ENCODE measurements at regions not wholly inside any gene's neighbourhood (a gene's known extent, or its start where the extent isn't known, plus 50 kb on each side); places are given as distances from the start of the nearest gene placed in this dataset.

DNA sequence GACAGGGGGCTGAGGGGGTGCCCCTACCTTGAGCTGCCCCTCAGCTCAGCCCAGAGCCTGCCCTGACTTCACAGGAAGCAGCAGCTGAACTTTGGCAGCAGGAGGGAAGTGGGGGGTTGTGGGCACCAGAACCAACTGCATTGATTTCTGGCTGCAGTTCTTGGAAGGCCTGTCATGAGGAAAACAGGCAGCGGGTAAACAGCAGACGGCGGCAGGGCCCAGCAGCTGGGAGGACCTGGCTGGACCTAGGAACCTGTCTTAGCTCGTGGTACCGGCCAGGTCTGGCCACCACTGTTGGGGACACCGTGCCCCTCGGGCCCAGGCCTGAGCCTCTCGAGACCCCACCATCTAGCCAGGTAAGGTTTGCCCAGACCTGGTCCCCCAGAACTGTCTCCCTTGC lies 154.2 kb upstream of the MYL2 start:
- CTCF ChIA-PET: no interaction called here
- no peak for TF ChIP-seq CTCF (IDR thresholded peaks at IDR 0.05; ENCODE audit: insufficient read depth, low read depth, low read length)
- Histone ChIP-seq H3K4me3 (ENCODE audit: low read depth, low read length) (no peak overlapping the region), H3K27me3 (ENCODE audit: control insufficient read depth, insufficient read depth, low read length) (no peaks in the 10 kb centered on the region), H3K36me3 (ENCODE audit: control insufficient read depth, insufficient read depth, low read length) (no peaks in the 10 kb centered on the region)
- POLR2A ChIA-PET: no interaction called here
- DNase-seq (ENCODE audit: low read depth): no peak

DNA sequence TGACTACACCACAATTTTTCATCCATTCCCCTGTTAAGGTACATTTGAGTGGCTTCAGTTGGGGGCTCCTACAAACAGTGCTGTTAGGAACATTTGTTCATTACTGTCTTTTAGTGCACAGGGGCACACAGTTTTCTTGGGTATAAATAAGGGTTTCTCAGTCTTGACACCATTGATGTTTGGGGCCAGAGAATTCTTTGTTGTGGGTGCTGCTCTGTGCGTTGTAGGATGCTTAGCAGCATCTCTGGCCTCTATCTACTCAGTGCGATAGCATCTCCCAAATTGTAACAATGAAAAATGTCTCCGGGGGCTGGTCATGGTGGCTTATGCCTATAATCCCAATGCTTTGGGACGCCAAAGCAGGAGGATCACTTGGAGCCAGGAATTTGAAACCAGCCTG lies 153.0 kb upstream of the MYL2 start:
- ChIA-PET POLR2A (no interaction called here), CTCF (no interaction called here)
- DNase-seq (ENCODE audit: low read depth): no peak
- no peak overlapping the region for H3K4me3 ChIP-seq (ENCODE audit: low read depth, low read length)
- H3K27me3 ChIP-seq (ENCODE audit: control insufficient read depth, insufficient read depth, low read length): no peaks in the 10 kb centered on the region
- H3K36me3 ChIP-seq (ENCODE audit: control insufficient read depth, insufficient read depth, low read length): no peaks in the 10 kb centered on the region
- no peak for TF ChIP-seq CTCF (IDR thresholded peaks at IDR 0.05; ENCODE audit: insufficient read depth, low read depth, low read length)

- H3K4me3 ChIP-seq (ENCODE audit: low read depth, low read length): no peak overlapping the region
- ChIA-PET POLR2A (no interaction called here), CTCF (no interaction called here)
- no peak for TF ChIP-seq CTCF (IDR thresholded peaks at IDR 0.05; ENCODE audit: insufficient read depth, low read depth, low read length)
- H3K27me3 ChIP-seq (ENCODE audit: control insufficient read depth, insufficient read depth, low read length): no peaks in the 10 kb centered on the region
- no peaks in the 10 kb centered on the region for H3K36me3 ChIP-seq (ENCODE audit: control insufficient read depth, insufficient read depth, low read length)
- DNase-seq (ENCODE audit: low read depth): no peak
These were observed 151.9 kb upstream of the MYL2 start for GRCh38 chr12:111072299-111072698.

DNA sequence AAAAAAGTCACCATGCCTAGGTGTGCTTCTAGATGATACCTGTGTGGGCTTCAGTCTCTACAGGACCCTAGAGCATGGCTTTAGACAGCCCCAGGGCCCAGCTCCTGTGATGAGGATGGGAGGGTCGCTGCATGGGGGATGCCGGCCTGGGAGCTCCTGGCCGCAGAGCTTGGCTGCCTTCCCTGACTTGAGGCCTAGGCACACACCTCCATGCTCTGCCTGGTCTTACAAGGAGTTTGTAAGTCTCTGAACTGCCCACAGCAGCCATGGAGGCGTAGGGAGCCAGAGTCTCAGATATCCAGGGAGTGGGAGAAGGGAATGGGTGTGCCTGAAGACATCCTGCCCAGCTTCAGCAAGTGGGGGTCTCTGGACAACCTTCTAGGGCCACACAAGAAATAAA lies 149.5 kb upstream of the MYL2 start:
- CTCF ChIA-PET: interaction anchor here (0.8 to 0.9 kb wide), 2 partner anchors 11 to 229 kb away, joined by 3 read pairs; no protein-coding TSS in a partner anchor
- no peak for DNase-seq (ENCODE audit: low read depth)

GRCh38 chr12:111068290-111068689 lies 147.9 kb upstream of the MYL2 start:
- H3K4me3 ChIP-seq (ENCODE audit: low read depth, low read length): no peak overlapping the region
- no peak for TF ChIP-seq CTCF (IDR thresholded peaks at IDR 0.05; ENCODE audit: insufficient read depth, low read depth, low read length)
- CTCF ChIA-PET: no interaction called here
- POLR2A ChIA-PET: no interaction called here
- no peak for DNase-seq (ENCODE audit: low read depth)
- no peaks in the 10 kb centered on the region for H3K27me3 ChIP-seq (ENCODE audit: control insufficient read depth, insufficient read depth, low read length)
- no peaks in the 10 kb centered on the region for H3K36me3 ChIP-seq (ENCODE audit: control insufficient read depth, insufficient read depth, low read length)

More for the DNA sequence above, 149.5 kb upstream of the MYL2 start:
- Histone ChIP-seq H3K4me3 (ENCODE audit: low read depth, low read length) (no peak overlapping the region), H3K36me3 (ENCODE audit: control insufficient read depth, insufficient read depth, low read length) (no peaks in the 10 kb centered on the region), H3K27me3 (ENCODE audit: control insufficient read depth, insufficient read depth, low read length) (no peaks in the 10 kb centered on the region)
- POLR2A ChIA-PET: no interaction called here
- no peak for TF ChIP-seq CTCF (IDR thresholded peaks at IDR 0.05; ENCODE audit: insufficient read depth, low read depth, low read length)
